Mesenchymal stem cell (in vitro differentiated cells and primary cell): ENCODE measurements at regions not wholly inside any gene's neighbourhood (a gene's known extent, or its start where the extent isn't known, plus 50 kb on each side); places are given as distances from the start of the nearest gene placed in this dataset.

Experiments used
- DNase-seq: peaks from one replicate; pipeline ENCODE4 v3.0.0-alpha.2; 2013
- H2AFZ ChIP-seq: one replicate; pipeline ENCODE4 v1.6.1; 2013; ENCODE audit warnings: low read depth, mild to moderate bottlenecking, control low read depth, inconsistent platforms, low read length, moderate library complexity
- H2AK5ac ChIP-seq: 2 replicates; pipeline ENCODE4 v1.6.1; 2013; ENCODE audit warnings: low read length, moderate library complexity, mild to moderate bottlenecking, inconsistent platforms; ENCODE audit not compliant: severe bottlenecking
- H2BK120ac ChIP-seq: one replicate; pipeline ENCODE4 v1.6.1; 2013; ENCODE audit warnings: low read depth, mild to moderate bottlenecking, inconsistent platforms, low read length, moderate library complexity
- H2BK12ac ChIP-seq, 2 experiments: one replicate each; pipeline ENCODE4 v1.6.1; 2013; ENCODE audit warnings: inconsistent platforms in 2 of 2, low read length in 2 of 2, mild to moderate bottlenecking in 2 of 2, moderate library complexity in 2 of 2, control low read depth in 1 of 2
- H2BK15ac ChIP-seq: one replicate; pipeline ENCODE4 v1.6.1; 2013; ENCODE audit warnings: mild to moderate bottlenecking, low read depth, inconsistent platforms; ENCODE audit not compliant: poor library complexity, severe bottlenecking
- H2BK5ac ChIP-seq: 2 replicates; pipeline ENCODE4 v1.6.1; 2013; ENCODE audit warnings: low read depth, mild to moderate bottlenecking, low read length, control low read depth, inconsistent platforms; ENCODE audit not compliant: poor library complexity, severe bottlenecking
- H3K14ac ChIP-seq, 2 experiments: one replicate each; pipeline ENCODE4 v1.6.1; 2013; ENCODE audit warnings: inconsistent platforms in 2 of 2, low read length in 2 of 2, control low read depth in 1 of 2, mild to moderate bottlenecking in 1 of 2, moderate library complexity in 1 of 2
- H3K18ac ChIP-seq, 2 experiments: one replicate each; pipeline ENCODE4 v1.6.1; 2013; ENCODE audit warnings: inconsistent platforms in 2 of 2, low read length in 2 of 2, control low read depth in 1 of 2, low read depth in 1 of 2, mild to moderate bottlenecking in 1 of 2
- H3K23ac ChIP-seq, 2 experiments: one replicate each; pipeline ENCODE4 v1.6.1; 2013; ENCODE audit warnings: inconsistent platforms in 2 of 2, low read length in 2 of 2, mild to moderate bottlenecking in 2 of 2, moderate library complexity in 2 of 2, control low read depth in 1 of 2
- H3K27ac ChIP-seq: 2 replicates; pipeline ENCODE4 v1.5.1; 2013; ENCODE audit warnings: mild to moderate bottlenecking, moderate library complexity, low read length, control low read depth, inconsistent platforms; ENCODE audit not compliant: poor library complexity, severe bottlenecking
- H3K27me3 ChIP-seq, 2 experiments: 2 replicates each; pipeline versions ENCODE4 v1.6.1 to v1.7.0; 2013; ENCODE audit warnings: low read length in 2 of 2, mild to moderate bottlenecking in 2 of 2, moderate library complexity in 2 of 2, control low read depth in 1 of 2, inconsistent platforms in 1 of 2; ENCODE audit not compliant: control insufficient read depth in 1 of 2, insufficient read depth in 1 of 2
- H3K36me3 ChIP-seq, 2 experiments: 2 replicates each; pipeline versions ENCODE4 v1.6.1 to v1.7.0; 2013; ENCODE audit warnings: low read length in 2 of 2, control low read depth in 1 of 2, inconsistent platforms in 1 of 2, low read depth in 1 of 2, mild to moderate bottlenecking in 1 of 2; ENCODE audit not compliant: insufficient read depth in 2 of 2, control insufficient read depth in 1 of 2
- H3K4ac ChIP-seq, 2 experiments: one replicate each; pipeline ENCODE4 v1.6.1; 2013; ENCODE audit warnings: inconsistent platforms in 2 of 2, low read length in 2 of 2, mild to moderate bottlenecking in 2 of 2, moderate library complexity in 2 of 2, control low read depth in 1 of 2, low read depth in 1 of 2
- H3K4me1 ChIP-seq: 2 replicates; pipeline ENCODE4 v1.6.1; 2013; ENCODE audit warnings: low read depth, low read length, control low read depth; ENCODE audit not compliant: control insufficient read depth, insufficient read depth
- H3K4me2 ChIP-seq: 2 replicates; pipeline ENCODE4 v1.6.1; 2013; ENCODE audit warnings: low read length, mild to moderate bottlenecking, inconsistent platforms; ENCODE audit not compliant: poor library complexity, severe bottlenecking
- H3K4me3 ChIP-seq, 2 experiments: 2 replicates each; pipeline versions ENCODE4 v1.5.1 to v1.7.0; 2013; ENCODE audit warnings: low read length in 2 of 2, mild to moderate bottlenecking in 2 of 2, control low read depth in 1 of 2, low read depth in 1 of 2; ENCODE audit not compliant: insufficient read depth in 1 of 2
- H3K79me1 ChIP-seq: replicated peaks from 2 replicates; pipeline ENCODE4 v1.6.1; 2013; ENCODE audit warnings: mild to moderate bottlenecking, control low read depth, low read length, inconsistent platforms; ENCODE audit not compliant: poor library complexity, severe bottlenecking
- H3K9ac ChIP-seq: 2 replicates; pipeline ENCODE4 v1.7.0; 2013; ENCODE audit warnings: mild to moderate bottlenecking, low read length, moderate library complexity
- H3K9me3 ChIP-seq: 2 replicates; pipeline ENCODE4 v1.7.0; 2013; ENCODE audit warnings: mild to moderate bottlenecking, low read length; ENCODE audit not compliant: control insufficient read depth
- H4K8ac ChIP-seq: one replicate; pipeline ENCODE4 v1.6.1; 2013; ENCODE audit warnings: inconsistent platforms, mild to moderate bottlenecking, low read length, moderate library complexity
- H4K91ac ChIP-seq: one replicate; pipeline ENCODE4 v1.6.1; 2013; ENCODE audit warnings: mild to moderate bottlenecking, low read length, inconsistent platforms
- WGBS: methylation state at CpG from one replicate; pipeline ENCODE4 v1.1.7; 2013; ENCODE audit warnings: mixed read lengths; 5-methylcytosine and 5-hydroxymethylcytosine counted together

DNA sequence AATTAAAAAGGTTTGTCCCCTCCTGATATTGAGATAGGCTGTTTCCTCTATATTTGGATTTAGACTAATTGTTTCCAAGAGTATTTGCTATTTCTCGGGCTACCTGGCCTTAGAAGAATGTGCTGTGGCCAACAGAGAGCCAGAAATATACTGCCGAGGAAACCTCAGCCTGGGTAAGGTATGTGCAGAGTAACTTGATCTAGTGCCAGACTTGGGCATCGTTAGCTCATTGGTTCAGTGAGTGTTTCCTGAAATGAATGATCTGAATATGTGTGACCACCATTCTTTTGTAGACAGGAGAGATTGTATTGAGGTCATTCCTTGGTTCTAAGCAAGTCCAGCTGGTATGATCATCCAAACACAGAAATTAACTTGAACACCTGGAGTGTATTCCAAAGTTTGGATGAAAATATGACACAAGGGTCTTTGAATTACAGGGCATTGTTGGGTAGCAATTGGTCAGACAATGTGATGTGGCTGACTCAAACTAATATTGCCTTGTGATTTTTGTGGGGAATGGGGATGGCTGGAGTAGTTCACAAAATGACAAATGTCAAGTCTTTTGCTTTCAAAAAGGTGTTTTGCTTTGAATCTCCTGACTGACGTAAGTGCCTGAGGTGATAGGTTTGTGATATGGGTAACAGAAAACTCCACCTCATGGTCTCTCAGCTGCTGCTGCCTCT is 100.2 kb upstream of the CXCL13 start:
- no peak overlapping the region for H4K8ac ChIP-seq
- no peak overlapping the region for H2BK120ac ChIP-seq
- H3K4me3 ChIP-seq = no peak overlapping the region
- no peak overlapping the region for H3K23ac ChIP-seq
- H3K9me3 ChIP-seq = no peaks in the 10 kb centered on the region
- no peak for DNase-seq
- no peak overlapping the region for H2AK5ac ChIP-seq
- 48% methylated on average over 3 of the region's 4 CpGs for WGBS
- no peak overlapping the region for H3K4me2 ChIP-seq
- peaks cover 8 to 26% of the 10 kb centered on the region in 2 experiments for H3K27me3 ChIP-seq
- peaks cover 2% of the 10 kb centered on the region for H3K4me1 ChIP-seq
- H2BK12ac ChIP-seq = no peak overlapping the region
- H3K27ac ChIP-seq = no peak overlapping the region
- H4K91ac ChIP-seq = no peak overlapping the region
- H2BK15ac ChIP-seq = no peak overlapping the region
- H3K14ac ChIP-seq = no peak overlapping the region
- H3K79me1 ChIP-seq = no peaks in the 10 kb centered on the region
- H3K4ac ChIP-seq = no peak overlapping the region
- H3K18ac ChIP-seq = no peak overlapping the region
- no peaks in the 10 kb centered on the region for H3K36me3 ChIP-seq
- H2AFZ ChIP-seq = no peak overlapping the region
- H2BK5ac ChIP-seq = no peak overlapping the region
- no peak overlapping the region for H3K9ac ChIP-seq

DNA sequence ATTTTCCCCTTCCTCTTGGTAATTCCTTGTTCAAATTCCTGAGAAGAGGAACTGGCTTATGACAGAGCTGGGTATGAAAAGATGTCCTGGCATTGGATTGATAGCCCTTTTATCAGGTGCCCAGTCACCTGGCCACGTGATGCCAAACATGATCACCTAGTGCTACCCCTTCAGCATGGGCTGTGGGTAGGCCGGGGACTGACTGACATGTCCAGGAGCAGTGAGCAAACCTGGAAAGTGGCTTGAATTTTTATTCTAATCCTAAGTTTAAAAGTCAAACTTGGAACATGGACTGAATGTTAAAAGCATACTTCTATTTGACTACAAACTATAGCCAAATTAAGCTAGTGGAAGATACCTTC is 99.7 kb upstream of the CXCL13 start:
- Histone ChIP-seq H3K14ac (no peak overlapping the region), H2AFZ (no peak overlapping the region), H2AK5ac (no peak overlapping the region), H3K79me1 (no peaks in the 10 kb centered on the region), H2BK120ac (no peak overlapping the region), H3K23ac (no peak overlapping the region), H2BK15ac (no peak overlapping the region), H4K8ac (no peak overlapping the region), H3K4ac (no peak overlapping the region), H3K27ac (no peak overlapping the region), H3K36me3 (no peaks in the 10 kb centered on the region), H3K9ac (no peak overlapping the region), H3K18ac (no peak overlapping the region), H4K91ac (no peak overlapping the region), H3K9me3 (no peaks in the 10 kb centered on the region), H3K4me1 (no peaks in the 10 kb centered on the region), H3K4me2 (no peak overlapping the region), H3K4me3 (no peak overlapping the region), H2BK5ac (no peak overlapping the region), H3K27me3 (peaks cover 11 to 28% of the 10 kb centered on the region in 2 experiments), H2BK12ac (no peak overlapping the region)
- no peak for DNase-seq
- WGBS = 0% methylated on average over 1 of the region's 2 CpGs

DNA sequence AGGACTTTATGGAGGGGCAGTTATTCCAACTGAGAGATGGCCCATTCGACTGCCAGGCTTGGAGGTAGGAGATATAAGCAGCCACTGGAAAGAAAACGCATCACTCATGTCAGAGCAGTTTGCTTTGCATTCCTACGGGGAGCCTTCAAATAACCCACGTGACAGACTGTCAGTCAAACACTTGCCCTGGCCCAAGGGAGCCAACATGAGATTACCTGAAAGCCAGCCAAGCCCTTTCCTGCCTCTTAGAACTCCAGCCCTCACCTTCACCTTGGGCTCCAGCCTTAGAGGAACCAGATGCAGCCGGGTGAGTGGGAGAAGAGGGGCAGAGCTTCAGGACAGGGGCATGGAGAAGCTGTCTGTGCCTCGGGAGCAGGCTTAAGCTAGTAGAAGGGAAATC is 95.3 kb upstream of the CXCL13 start:
- no peaks in the 10 kb centered on the region for H3K79me1 ChIP-seq
- no peak for DNase-seq
- H3K4me2 ChIP-seq = no peak overlapping the region
- WGBS = 44% methylated on average over 6 of the region's 6 CpGs
- no peak overlapping the region for H3K4ac ChIP-seq
- no peaks in the 10 kb centered on the region for H3K4me1 ChIP-seq
- H4K8ac ChIP-seq = no peak overlapping the region
- H3K9ac ChIP-seq = no peak overlapping the region
- no peak overlapping the region for H3K27ac ChIP-seq
- H2BK120ac ChIP-seq = no peak overlapping the region
- no peak overlapping the region for H3K14ac ChIP-seq
- peaks cover 11 to 30% of the 10 kb centered on the region in 2 experiments for H3K27me3 ChIP-seq
- no peak overlapping the region for H2BK12ac ChIP-seq
- no peak overlapping the region for H2AFZ ChIP-seq
- H3K9me3 ChIP-seq = no peaks in the 10 kb centered on the region
- no peak overlapping the region for H3K18ac ChIP-seq
- no peak overlapping the region for H4K91ac ChIP-seq
- H3K36me3 ChIP-seq = no peaks in the 10 kb centered on the region
- H2BK5ac ChIP-seq = no peak overlapping the region
- H2AK5ac ChIP-seq = no peak overlapping the region
- H3K23ac ChIP-seq = no peak overlapping the region
- H3K4me3 ChIP-seq = no peak overlapping the region
- no peak overlapping the region for H2BK15ac ChIP-seq

DNA sequence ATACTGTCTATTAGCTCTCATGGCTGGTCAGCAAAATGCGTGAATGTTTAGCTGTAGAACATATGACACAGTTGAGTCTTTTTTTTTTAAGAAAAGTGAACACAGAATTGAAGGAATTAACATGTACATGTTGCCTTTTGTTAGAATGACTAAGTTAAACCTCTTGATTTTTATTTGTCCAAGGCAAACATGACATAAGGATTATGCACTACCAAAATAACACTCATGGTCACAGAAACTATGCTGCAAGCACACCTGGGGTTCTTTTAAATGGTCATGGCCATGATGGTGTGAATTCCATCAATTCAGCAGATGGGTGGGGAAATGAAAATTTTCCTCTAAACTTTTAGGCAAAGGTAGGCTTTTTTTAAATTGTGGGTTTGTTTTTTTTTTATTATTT is 80.1 kb upstream of the CXCL13 start:
- WGBS = 8% methylated on average over 1 of the region's 1 CpG
- H2BK15ac ChIP-seq = no peak overlapping the region
- H2AFZ ChIP-seq = no peak overlapping the region

More for the DNA sequence above, 80.1 kb upstream of the CXCL13 start:
- Histone ChIP-seq H2BK120ac (no peak overlapping the region), H3K4me3 (no peak overlapping the region), H3K36me3 (no peaks in the 10 kb centered on the region), H2BK5ac (no peak overlapping the region), H3K27ac (no peak overlapping the region), H3K23ac (no peak overlapping the region), H3K4me2 (no peak overlapping the region), H2BK12ac (no peak overlapping the region), H3K79me1 (no peaks in the 10 kb centered on the region), H3K14ac (no peak overlapping the region), H3K9ac (no peak overlapping the region), H3K27me3 (no peaks in the 10 kb centered on the region), H4K8ac (no peak overlapping the region), H3K4ac (no peak overlapping the region), H4K91ac (no peak overlapping the region), H3K4me1 (no peaks in the 10 kb centered on the region), H2AK5ac (no peak overlapping the region), H3K9me3 (no peaks in the 10 kb centered on the region), H3K18ac (no peak overlapping the region)
- DNase-seq = no peak
